ENCODE measurements at regions not wholly inside any gene's neighbourhood (a gene's known extent, or its start where the extent isn't known, plus 50 kb on each side); places are given as distances from the start of the nearest gene placed in this dataset.
"Not testable (repeated sequence)": the region's sequence is repeated elsewhere in the genome, so short reads cannot be mapped to it uniquely, and the experiment has no call there.

DNA sequence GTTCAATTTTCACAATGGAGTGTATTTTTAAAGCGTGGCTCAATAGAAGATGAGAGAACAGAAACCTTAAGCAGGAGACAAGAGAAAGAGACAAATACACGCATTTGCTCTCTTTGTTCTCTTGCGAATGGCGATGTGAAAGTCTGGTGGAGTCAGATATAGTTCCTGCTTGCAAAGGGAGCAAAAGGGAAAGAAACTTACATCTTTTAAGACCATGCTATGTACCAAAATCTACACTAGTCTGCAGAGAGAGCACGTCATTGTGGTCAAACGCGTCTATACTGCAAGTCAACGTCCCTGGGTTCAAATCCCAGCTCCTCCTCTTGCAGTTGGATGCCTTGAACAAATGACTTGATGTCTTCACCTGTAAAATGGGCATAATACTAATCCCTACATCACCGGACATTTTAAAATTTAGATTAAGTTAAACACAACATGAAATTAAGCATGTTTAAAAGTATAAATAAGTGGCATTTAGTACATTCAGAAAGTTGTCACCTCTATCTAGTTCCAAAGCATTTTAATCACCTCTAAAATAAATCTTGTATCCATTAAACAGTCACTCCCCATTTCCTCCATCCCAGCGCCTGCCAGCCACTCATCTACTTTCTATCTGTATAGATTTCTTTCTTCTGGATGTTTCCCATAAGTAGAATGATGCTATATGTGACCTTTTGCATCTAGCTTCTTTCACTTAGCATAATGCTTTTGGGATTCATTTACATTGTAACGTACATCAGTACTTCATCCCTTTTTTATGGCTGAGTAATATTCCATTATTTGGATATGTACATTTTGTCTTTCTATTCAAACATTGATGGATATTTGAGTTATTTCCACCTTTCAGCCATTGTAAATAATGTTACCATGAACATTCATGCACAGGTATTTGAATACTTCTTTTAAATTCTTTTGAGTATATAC, 406.9 kb downstream of the TMEM114 start:
- DNase-seq, result no peak

DNA sequence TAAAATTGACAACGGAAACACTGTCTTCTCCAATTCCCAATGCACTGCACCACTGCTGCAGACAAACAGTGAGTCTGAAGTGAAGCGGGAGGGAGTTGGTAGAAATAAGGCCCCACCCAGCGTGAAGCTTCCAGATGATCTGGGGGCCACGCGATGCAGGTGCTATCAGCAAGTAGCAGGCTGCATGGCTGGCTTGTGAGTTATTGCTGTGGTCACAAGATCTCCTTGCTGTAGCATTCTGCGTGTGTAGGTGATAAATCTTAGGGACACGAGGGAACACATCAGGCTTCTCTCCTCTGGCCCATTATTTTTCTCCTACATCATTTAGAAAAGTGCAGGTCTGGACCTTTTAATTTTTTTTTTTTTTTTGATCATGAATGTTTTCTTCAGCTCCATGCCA, 407.6 kb downstream of the TMEM114 start:
- DNase-seq, result no peak

DNA sequence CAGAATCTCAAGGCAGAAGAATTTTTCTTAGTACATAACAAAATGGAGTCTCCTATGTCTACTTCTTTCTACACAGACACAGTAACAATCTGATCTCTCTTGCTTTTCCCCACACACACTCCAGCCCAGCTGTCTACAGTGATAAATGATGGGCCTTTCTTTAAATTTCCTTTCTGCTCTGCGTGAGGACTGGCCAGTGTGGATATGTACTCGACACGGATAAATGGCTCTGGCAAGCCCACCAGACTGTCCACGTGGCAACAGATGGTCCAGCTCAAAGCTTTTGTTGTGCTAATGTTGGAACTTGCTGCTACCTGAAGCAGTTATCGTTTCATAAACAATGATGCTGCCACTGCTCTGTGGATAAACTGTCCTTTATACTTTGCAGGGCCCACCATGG, 410.7 kb downstream of the TMEM114 start:
- no peak for DNase-seq

DNA sequence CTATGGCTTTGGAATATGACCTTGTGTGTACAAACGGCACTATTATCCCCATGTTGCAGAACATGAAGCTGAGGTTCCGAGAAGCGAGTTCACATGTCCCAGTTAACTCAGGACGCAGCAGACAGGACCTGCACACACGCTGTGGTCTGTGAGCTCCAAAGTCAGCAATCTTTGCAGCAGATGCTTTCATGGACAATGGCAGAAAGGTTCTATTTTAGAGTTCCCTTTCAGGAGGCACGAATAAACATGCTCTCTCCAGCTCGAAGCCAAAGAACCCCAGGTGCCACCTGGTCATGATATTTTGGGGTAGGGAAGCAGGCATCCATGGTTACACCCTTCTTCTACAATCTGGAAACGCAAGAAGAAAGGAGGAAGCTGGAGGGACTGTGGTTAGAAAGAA, 412.0 kb downstream of the TMEM114 start:
- no peak for DNase-seq

DNA sequence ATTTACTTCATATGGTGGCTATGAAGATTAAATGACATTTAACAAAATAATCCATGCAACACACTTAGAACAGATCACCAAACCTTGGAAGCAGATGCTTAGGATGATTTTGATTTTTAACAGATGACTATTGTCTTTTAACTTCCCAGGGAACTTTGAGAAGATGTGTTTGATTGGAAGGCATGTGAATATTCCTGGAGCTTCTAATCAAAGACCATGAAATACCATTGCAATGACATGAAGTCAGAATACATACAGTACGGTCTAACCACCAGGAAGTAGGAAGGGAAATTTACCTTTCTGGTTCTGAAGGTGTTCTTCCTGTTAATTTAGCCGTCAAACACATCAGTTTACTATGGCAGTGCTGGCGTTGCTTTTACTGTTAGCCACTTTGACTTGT, 414.9 kb downstream of the TMEM114 start:
- DNase-seq, result no peak

DNA sequence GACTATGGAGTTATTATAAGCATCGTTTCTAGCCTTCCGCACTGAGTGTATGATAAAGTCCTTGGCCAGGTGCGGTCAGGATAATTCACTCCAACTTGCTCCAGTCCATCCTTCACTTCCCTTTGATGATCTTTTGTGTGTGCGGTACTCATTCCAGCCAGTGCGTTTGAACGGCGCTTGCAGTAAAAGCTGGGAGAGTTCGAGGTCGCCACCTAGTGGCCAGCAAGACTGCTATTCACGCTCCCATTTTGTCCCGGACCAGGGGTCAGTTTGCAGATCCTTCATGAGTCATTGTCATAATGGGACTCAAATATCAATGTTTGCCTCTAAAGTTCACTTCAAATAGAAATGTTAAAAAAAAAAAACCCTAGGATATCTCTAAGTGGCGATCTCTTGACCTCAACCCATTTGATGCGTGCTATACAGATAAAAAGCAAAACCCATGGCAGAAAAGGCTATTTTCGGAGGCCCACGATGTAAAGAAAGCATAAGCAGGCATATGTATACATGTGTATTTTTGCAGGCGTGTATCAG, 417.1 kb downstream of the TMEM114 start:
- peak; percentile 9 for DNase-seq

DNA sequence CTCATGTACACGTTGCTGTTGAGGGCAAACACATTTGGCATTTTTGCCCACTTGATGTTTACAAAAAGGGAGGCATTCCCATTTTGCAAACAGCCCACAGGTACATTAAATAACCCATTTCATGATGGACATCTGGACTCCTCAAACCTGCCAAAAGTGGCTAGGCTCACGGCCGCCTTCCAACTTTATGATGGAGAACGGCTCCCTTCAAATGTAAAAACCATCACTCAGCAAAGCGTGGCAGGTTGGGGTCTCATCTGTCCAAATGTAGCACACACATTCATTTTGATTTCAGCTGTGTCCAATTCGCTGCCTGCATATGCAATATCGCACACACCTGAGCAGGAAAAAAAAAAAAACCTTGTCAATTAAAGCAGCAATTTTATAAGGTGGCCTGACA, 417.8 kb downstream of the TMEM114 start:
- DNase-seq, result no peak

DNA sequence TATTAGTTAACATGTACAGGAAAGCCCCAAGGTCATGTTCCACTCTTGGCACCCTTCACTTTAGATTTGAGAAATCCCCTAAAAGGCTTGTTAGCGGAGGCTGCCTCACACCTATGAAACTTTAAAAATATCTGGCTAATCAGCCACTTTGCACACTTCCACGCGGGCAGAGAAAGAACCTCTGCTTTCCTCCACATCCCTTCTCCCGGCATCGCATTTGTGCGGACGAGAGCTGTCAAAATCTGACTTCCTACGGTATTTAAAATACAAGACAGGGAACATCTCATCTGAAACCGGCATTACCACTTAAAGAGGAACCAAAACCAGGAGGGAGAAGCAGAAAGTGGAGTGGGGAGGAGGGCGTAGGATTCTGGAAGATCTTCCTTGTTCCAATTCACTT, 422.3 kb downstream of the TMEM114 start:
- no peak for DNase-seq

DNA sequence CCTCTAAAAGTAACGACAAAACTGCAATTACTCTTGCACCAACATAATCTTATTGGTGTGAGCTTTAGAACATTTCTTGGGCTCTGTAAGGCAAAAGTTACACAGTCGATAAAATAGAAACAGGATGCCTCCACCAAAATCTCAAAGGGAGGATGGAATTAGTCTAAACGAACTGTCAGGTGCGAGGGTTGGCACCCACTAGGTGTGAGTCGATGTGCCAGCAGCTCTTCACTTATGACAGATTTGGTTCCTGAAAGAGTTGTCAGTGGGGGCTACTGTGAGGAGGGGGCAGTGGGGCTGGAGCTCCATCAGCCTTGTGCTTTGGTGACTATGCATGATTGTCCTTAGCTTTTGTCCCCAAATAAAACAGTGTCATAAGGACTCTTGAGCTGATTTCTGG, 422.9 kb downstream of the TMEM114 start:
- no peak for DNase-seq

DNA sequence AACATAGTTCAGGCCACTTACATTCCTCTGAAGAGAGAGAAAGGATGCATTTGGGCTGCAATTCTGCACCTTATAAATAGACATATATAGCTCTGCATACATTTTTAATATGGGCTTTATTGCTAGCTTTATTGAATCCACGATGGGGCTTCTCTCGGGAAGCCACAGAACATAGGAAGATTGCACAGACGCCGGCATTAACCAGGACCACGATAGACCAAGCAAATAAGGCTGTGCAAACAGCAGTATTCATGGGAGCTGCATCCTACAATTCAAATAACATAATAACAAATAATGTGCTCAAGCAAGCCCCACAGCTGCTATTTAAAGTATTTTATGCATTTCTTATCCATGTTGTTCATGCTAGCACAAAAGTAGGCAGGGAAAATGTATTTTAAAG, 432.3 kb downstream of the TMEM114 start:
- no peak for DNase-seq

DNA sequence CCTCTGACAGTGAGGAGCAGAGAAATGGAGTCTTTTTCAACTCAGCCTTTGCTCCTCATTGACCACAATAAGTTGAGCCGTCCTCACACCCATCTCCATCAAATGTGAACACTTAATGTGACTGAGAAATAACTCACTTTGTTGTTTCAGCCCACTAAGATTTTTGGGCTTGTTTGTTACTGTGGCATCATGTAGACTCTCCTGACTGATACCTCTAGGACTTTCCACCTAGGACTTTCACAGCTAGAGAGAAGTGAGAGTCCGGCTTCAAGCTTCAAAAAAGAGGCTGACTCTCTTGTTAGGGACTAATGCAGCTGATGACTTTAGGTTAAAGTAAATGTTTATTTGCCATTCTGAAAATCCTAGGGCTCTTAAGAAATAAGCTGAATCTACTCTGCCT, 435.0 kb downstream of the TMEM114 start:
- no peak for DNase-seq

DNA sequence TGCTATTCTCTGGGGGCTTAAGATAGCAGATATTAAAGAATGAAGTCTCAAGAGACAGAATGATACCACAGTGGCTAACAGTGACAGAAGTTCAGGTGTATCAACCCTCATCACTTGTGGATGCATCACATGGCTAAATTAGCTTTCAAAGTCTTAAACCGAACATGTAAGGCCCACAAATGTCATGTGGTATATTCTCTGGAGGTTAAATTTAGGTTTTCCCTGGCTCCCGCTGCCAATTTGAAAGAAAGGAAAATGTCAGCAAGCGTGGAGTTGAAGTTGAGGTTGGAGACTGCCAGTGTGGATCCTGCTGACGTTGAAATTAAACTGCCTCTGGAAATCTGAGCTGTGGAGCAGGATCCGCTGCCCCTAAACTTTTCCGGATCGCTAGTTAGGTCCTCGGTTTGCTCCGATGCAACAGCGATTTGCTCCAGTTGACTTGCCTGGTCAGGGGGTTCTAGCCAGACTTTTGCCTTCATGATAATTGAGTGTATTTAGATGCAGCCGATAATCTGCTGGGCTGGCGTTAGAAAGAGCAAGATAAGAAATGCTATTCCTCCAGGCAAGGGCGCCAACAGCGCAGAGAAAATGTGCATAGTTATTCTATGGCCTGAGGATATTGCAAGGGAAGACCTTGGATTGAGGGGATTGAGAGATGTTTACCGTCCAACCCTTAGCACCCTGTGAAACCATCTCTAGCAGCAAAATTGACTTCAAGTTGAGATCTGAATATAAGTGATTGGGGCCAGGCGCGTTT, 443.9 kb downstream of the TMEM114 start:
- no peak for DNase-seq

DNA sequence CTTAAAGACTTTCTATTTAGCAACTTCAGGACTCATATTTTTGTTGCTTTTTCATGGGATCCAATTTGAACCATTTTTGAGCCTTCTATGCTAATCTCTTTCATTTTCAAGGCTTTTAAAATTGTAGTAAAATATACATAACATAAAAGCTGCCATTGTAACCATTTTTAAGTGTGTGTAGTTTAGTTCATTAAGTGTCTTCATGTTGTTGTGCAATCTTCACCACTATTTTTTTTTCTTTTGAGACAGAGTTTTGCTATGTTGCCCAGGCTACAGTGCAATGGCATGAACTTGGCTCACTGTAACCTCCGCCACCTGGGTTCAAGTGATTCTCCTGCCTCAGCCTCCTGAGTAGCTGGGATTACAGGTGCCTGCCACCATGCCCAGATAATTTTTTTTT, 451.6 kb downstream of the TMEM114 start:
- no peak for DNase-seq

DNA sequence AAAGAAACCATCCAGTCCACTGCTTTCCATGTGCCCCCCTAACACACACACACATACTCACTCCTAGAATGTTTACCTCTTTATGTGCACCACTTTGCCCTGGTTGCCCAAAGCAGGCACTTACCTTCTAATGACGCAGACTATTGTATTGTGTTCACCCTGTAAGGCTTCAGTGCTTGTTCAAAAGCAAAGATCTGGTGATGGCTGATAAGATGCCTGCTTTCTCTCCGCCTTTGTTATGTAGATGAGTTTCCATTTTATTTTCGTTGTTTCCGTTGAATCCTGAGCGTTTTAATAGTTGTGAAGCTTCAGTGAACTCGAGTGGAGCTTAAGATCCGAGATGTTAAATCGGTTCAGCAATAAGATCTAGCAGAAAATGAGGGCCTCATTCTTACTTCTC, 452.7 kb downstream of the TMEM114 start:
- DNase-seq, result no peak

DNA sequence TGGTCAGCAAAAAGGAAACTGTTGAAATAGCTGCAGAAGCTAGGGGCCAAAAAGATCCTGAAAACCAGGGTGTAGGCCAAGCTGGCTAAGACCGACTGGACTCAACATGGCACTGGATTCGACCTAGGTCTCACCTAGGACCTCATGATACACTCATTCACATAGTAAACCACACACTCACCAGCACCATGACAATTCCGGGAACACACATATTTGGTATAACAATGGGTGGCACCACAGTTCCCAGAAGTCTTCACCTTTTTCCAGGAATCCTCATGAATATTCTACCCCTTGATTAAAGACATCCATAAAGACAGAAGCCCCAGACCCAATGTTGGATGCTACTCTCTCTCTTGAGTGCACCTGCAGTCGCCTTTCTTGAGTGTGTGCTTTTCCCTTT, 460.1 kb downstream of the TMEM114 start:
- DNase-seq, result no peak

DNA sequence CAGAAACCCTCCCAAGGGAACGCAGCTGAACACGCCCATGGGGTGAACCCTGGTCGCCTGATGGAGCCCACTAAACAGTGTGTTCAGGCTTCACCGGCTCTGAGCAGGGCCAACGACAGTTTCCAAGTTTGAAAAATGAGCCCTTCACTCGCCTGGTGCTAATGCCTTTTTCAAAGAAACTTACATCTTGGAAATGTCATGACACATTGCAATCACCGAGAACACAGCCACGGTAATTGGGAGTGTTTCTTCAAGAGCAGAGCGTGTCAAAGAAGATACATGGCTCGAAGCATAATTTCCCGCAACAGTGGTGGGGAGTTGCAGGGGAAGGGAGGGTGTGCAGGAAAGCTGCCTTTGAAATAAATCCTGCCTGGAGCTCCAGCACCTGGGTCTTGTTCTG, 463.2 kb downstream of the TMEM114 start:
- DNase-seq, result no peak

DNA sequence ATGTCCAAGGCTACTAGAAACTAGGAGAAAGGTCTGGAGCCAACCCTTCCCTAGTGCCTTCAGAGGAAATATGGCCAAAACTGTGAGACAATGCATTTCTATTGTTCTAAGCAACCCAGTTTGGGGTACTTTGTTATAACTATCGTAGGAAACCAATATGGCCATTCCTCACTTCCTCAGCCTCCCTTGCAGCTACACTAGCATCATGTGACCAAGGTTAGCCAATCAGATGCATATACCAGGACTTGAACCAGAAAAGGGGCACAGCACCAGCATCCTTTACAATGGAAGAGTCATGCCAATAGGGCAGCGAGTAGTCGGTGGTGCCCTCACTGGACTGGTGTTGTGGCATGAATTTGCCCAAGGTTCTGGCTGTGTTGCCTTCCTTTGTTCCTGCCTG, 464.0 kb downstream of the TMEM114 start:
- no peak for DNase-seq

DNA sequence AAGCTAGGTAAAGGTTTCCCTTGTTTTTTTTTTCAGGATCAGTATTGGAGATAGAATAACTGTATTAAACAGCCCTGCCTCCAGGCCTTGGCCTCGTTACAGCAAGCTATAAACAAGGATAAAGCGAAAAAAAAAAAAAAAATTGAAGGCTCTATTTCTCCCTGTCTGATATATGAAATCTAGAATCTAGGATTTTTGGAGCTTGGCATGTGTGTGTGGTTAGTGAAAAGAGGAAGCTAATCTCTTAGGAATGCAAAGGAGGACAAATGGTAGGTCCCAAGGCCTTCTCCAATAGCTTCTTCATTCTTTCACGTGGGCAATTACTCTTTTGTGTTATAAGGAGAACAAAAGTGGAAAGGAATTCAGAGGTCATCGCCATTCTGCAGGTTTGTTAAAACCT, 470.3 kb downstream of the TMEM114 start:
- no peak for DNase-seq

DNA sequence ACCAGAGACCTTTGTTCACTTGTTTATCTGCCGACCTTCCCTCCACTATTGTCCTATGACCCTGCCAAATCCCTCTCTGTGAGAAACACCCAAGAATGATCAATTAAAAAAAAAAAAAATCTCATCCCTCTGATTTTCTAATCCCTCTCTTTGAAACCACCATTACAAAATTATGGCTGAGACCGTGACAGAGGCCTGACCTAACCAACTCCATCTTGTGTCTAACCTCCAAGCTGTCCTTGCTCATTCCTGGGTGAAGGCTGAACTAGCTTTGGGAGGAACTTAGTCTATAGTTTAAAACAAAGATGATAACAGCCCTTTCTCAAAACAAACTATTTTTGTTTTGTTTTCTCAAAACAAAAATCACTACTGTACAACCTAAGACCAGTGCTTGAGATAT, 474.5 kb downstream of the TMEM114 start:
- DNase-seq, result no peak

DNA sequence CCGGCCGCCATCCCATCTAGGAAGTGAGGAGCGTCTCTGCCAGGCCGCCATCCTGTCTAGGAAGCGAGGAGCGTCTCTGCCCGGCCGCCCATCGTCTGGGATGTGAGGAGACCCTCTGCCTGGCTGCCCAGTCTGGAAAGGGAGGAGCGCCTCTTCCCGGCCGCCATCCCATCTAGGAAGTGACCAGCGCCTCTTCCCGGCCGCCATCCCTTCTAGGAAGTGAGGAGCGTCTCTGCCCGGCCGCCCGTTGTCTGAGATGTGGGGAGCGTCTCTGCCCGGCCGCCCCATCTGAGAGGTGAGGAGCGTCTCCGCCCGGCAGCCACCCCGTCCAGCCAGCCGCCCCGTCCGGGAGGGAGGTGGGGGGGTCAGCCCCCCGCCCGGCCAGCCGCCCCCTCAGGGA, 475.4 kb downstream of the TMEM114 start:
- not testable (repeated sequence) for DNase-seq

DNA sequence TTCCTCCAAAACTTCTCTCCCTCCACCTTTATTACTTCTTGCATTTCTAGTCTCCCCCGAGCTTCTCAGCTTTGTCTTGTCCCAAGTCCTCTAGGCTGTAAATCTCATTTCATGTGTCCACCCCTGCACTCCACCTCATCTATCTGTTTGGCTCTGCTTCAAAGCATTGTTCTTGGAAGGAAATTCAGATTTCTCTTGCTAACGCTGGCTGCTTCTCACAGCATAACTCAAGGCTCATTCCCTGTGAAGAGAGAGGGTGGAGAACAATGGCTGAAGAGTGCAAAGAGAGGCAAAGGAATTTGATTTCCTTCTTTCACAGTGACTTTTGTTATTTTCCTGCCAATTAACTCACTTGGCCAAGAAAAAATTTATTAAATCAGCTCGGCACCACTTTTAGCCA, 476.5 kb downstream of the TMEM114 start:
- DNase-seq, result no peak

DNA sequence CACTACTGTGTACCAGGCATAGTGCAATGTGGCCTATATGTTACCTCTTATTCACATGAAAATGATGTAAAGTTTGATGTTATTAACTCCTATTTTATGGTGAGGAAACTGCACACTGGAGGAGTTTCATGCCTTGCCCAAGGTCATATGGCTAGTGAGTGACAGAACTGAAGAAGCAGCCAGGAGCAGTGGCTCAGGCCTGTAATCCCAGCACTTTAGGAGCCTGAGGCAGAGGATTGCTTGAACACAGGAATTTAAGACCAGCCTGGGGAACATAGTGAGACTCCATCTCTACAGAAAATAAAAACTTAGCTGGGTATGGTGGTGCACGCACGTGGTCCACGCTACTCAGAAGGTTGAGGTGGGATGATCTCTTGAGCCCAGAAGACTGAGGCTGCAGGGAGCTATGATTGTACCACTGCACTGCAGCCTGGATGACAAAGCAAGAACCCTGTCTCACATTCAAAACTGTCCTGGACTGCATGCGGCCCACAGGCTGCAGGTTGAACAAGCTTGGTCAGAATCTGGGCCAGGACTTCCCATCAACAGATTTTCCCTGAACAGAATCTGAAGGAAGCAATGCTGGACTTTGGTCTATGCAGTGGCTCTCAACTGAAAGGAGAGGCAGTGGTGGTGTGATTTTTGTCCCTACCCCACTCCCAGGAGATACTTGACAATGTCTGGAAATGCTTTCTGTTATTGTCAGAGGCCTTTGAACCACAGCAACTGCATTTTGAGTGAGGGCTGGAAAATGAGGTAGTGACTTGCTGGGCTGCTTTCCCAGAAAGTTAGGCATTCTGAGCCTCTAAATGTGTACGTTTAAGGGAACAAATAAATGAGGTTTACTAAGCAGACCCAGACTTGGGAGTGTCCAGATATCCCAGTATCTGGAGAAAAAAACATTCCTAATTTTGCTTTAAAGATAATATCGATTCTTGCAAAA, 479.5 kb downstream of the TMEM114 start:
- DNase-seq, result no peak
